ENCODE measurements at regions not wholly inside any gene's neighbourhood (a gene's known extent, or its start where the extent isn't known, plus 50 kb on each side); places are given as distances from the start of the nearest gene placed in this dataset.
"Not testable (repeated sequence)": the region's sequence is repeated elsewhere in the genome, so short reads cannot be mapped to it uniquely, and the experiment has no call there.

GRCh38 chr6:106885679-106886078, 88.8 kb downstream of the CD24 start:
- DNase-seq: no peak

GRCh38 chr6:106884576-106884975, 90.0 kb downstream of the CD24 start:
- DNase-seq: no peak

GRCh38 chr6:106883808-106884262, 90.7 kb downstream of the CD24 start:
- DNase-seq: no peak

- no peak for DNase-seq
Observed at GRCh38 chr6:106882601-106883518, 91.7 kb downstream of the CD24 start.

- DNase-seq: no peak
Observed at GRCh38 chr6:106882138-106882537, 92.4 kb downstream of the CD24 start.

GRCh38 chr6:106880952-106881351, 93.6 kb downstream of the CD24 start:
- DNase-seq: no peak

GRCh38 chr6:106875782-106876321, 98.7 kb downstream of the CD24 start:
- no peak for DNase-seq

- DNase-seq: no peak
Observed at GRCh38 chr6:106874481-106874880, 100.0 kb downstream of the CD24 start.

GRCh38 chr6:106872049-106872448, 102.5 kb downstream of the CD24 start:
- DNase-seq: no peak

- DNase-seq: no peak
Observed at GRCh38 chr6:106870824-106871717, 103.5 kb downstream of the CD24 start.

GRCh38 chr6:106870069-106870468, 104.5 kb downstream of the CD24 start:
- DNase-seq: no peak

- no peak for DNase-seq
Observed at GRCh38 chr6:106869203-106869602, 105.3 kb downstream of the CD24 start.

- no peak for DNase-seq
Observed at GRCh38 chr6:106866875-106867658, 107.5 kb downstream of the CD24 start.

GRCh38 chr6:106862858-106863257, 111.7 kb downstream of the CD24 start:
- no peak for DNase-seq

GRCh38 chr6:106860940-106861339, 113.6 kb downstream of the CD24 start:
- no peak for DNase-seq

GRCh38 chr6:106858653-106859092, 115.9 kb downstream of the CD24 start:
- no peak for DNase-seq

GRCh38 chr6:106857771-106858652, 116.5 kb downstream of the CD24 start:
- no peak for DNase-seq

GRCh38 chr6:106857310-106857709, 117.2 kb downstream of the CD24 start:
- not testable (repeated sequence) for DNase-seq

- DNase-seq: no peak
Observed at GRCh38 chr6:106856227-106856874, 118.2 kb downstream of the CD24 start.

Measured in hypothalamus (tissue), 51 donors.